NT2/D1 (cell line): ENCODE measurements at regions not wholly inside any gene's neighbourhood (a gene's known extent, or its start where the extent isn't known, plus 50 kb on each side); places are given as distances from the start of the nearest gene placed in this dataset.

Experiments used
- DNase-seq: peaks from one replicate; pipeline ENCODE4 v3.0.0-alpha.2; 2011; ENCODE audit warnings: low read depth, low spot score
- H3K27me3 ChIP-seq: 2 replicates; pipeline ENCODE4 v1.6.0; 2011; ENCODE audit warnings: mild to moderate bottlenecking; ENCODE audit not compliant: insufficient read length, insufficient read depth
- H3K36me3 ChIP-seq: 2 replicates; pipeline ENCODE4 v1.6.1; 2011; ENCODE audit warnings: mild to moderate bottlenecking, low read length, mixed read lengths; ENCODE audit not compliant: insufficient read depth, insufficient read length
- H3K4me1 ChIP-seq: 2 replicates; pipeline ENCODE4 v1.5.1; 2011; ENCODE audit not compliant: insufficient read depth, insufficient read length
- H3K4me3 ChIP-seq: 2 replicates; pipeline ENCODE4 v1.5.1; 2011; ENCODE audit warnings: low read depth; ENCODE audit not compliant: insufficient read length
- H3K9ac ChIP-seq: 2 replicates; pipeline ENCODE4 v1.6.0; 2011; ENCODE audit warnings: low read depth; ENCODE audit not compliant: insufficient read length
- H3K9me3 ChIP-seq: 2 replicates; pipeline ENCODE4 v1.5.1; 2011; ENCODE audit warnings: mild to moderate bottlenecking, low read length; ENCODE audit not compliant: insufficient read depth
- SUZ12 ChIP-seq: IDR thresholded peaks from 2 replicates; pipeline ENCODE4 v1.6.1; 2011; ENCODE audit not compliant: insufficient read length, insufficient read depth; ENCODE audit errors: extremely low read depth
- YY1 ChIP-seq: IDR thresholded peaks from 2 replicates; pipeline ENCODE4 v1.6.1; 2011; ENCODE audit not compliant: insufficient read length, insufficient read depth
- ZNF274 ChIP-seq: IDR thresholded peaks from 2 replicates; pipeline ENCODE4 v1.6.1; 2011; ENCODE audit warnings: mild to moderate bottlenecking, low read depth, low read length

- H3K9ac ChIP-seq: no peak overlapping the region
- H3K4me1 ChIP-seq: no peaks in the 10 kb centered on the region
- DNase-seq: no peak
- H3K27me3 ChIP-seq: no peaks in the 10 kb centered on the region
- H3K9me3 ChIP-seq: no peaks in the 10 kb centered on the region
- TF ChIP-seq ZNF274 (no peak), YY1 (no peak), SUZ12 (no peak)
- no peak overlapping the region for H3K4me3 ChIP-seq
- no peaks in the 10 kb centered on the region for H3K36me3 ChIP-seq
Observed at GRCh38 chr5:2455878-2456277, 295.6 kb downstream of the IRX2 start.

- no peak overlapping the region for H3K9ac ChIP-seq
- H3K27me3 ChIP-seq: no peaks in the 10 kb centered on the region
- H3K9me3 ChIP-seq: no peaks in the 10 kb centered on the region
- TF ChIP-seq SUZ12 (no peak), ZNF274 (no peak), YY1 (no peak)
- no peak overlapping the region for H3K4me3 ChIP-seq
- no peaks in the 10 kb centered on the region for H3K4me1 ChIP-seq
- H3K36me3 ChIP-seq: no peaks in the 10 kb centered on the region
- no peak for DNase-seq
Observed at GRCh38 chr5:2454876-2455275, 296.6 kb downstream of the IRX2 start.

GRCh38 chr5:2453781-2454180 is 297.7 kb downstream of the IRX2 start:
- no peaks in the 10 kb centered on the region for H3K27me3 ChIP-seq
- no peaks in the 10 kb centered on the region for H3K9me3 ChIP-seq
- no peak for DNase-seq
- H3K4me3 ChIP-seq: no peak overlapping the region
- TF ChIP-seq SUZ12 (no peak), ZNF274 (no peak), YY1 (no peak)
- no peaks in the 10 kb centered on the region for H3K4me1 ChIP-seq
- H3K36me3 ChIP-seq: no peaks in the 10 kb centered on the region
- H3K9ac ChIP-seq: no peak overlapping the region

- Histone ChIP-seq H3K27me3 (no peaks in the 10 kb centered on the region), H3K4me3 (no peak overlapping the region), H3K9ac (no peak overlapping the region), H3K36me3 (no peaks in the 10 kb centered on the region), H3K9me3 (no peaks in the 10 kb centered on the region), H3K4me1 (no peaks in the 10 kb centered on the region)
- DNase-seq: no peak
- TF ChIP-seq ZNF274 (no peak), SUZ12 (no peak), YY1 (no peak)
Observed at GRCh38 chr5:2451100-2451499, 300.4 kb downstream of the IRX2 start.

GRCh38 chr5:2442496-2443354 is 308.8 kb downstream of the IRX2 start:
- no peaks in the 10 kb centered on the region for H3K4me1 ChIP-seq
- H3K36me3 ChIP-seq: no peaks in the 10 kb centered on the region
- no peak overlapping the region for H3K9ac ChIP-seq
- no peaks in the 10 kb centered on the region for H3K27me3 ChIP-seq
- no peak for DNase-seq
- no peak for TF ChIP-seq YY1
- TF ChIP-seq ZNF274: no peak
- TF ChIP-seq SUZ12: no peak
- H3K9me3 ChIP-seq: no peaks in the 10 kb centered on the region; the same call in 1 of the 2 replicates
- H3K4me3 ChIP-seq: no peak overlapping the region

- no peaks in the 10 kb centered on the region; the same call in 1 of the 2 replicates for H3K9me3 ChIP-seq
- H3K4me1 ChIP-seq: no peaks in the 10 kb centered on the region
- no peak for DNase-seq
- no peaks in the 10 kb centered on the region for H3K27me3 ChIP-seq
- no peaks in the 10 kb centered on the region for H3K36me3 ChIP-seq
- TF ChIP-seq SUZ12 (no peak), YY1 (no peak), ZNF274 (no peak)
- H3K9ac ChIP-seq: no peak overlapping the region
- H3K4me3 ChIP-seq: no peak overlapping the region
Observed at GRCh38 chr5:2441495-2442180, 309.8 kb downstream of the IRX2 start.

- Histone ChIP-seq H3K4me1 (no peaks in the 10 kb centered on the region), H3K27me3 (no peaks in the 10 kb centered on the region), H3K36me3 (no peaks in the 10 kb centered on the region), H3K4me3 (no peak overlapping the region), H3K9ac (no peak overlapping the region), H3K9me3 (no peaks in the 10 kb centered on the region; the same call in 1 of the 2 replicates)
- DNase-seq: no peak
- no peak for TF ChIP-seq YY1
- no peak for TF ChIP-seq SUZ12
- no peak for TF ChIP-seq ZNF274
Observed at GRCh38 chr5:2439608-2440007, 311.9 kb downstream of the IRX2 start.
